Loucy (cell line): ENCODE measurements at regions not wholly inside any gene's neighbourhood (a gene's known extent, or its start where the extent isn't known, plus 50 kb on each side); places are given as distances from the start of the nearest gene placed in this dataset.

Experiments
- EZH2phosphoT487 ChIP-seq: fragments of 200-600 bp; IDR thresholded peaks from 2 replicates; pipeline ENCODE4 v1.6.1; 2018; ENCODE audit warnings: antibody characterized with exemption, mild to moderate bottlenecking, moderate library complexity, borderline replicate concordance
- TF ChIP-seq, protein P1 (sequence below): fragments of 200-600 bp; sonication (generic); conservative IDR thresholded peaks from 2 replicates; pipeline ENCODE4 v1.5.1; 2014; ENCODE audit warnings: mild to moderate bottlenecking, antibody characterized with exemption, low read length

DNA sequence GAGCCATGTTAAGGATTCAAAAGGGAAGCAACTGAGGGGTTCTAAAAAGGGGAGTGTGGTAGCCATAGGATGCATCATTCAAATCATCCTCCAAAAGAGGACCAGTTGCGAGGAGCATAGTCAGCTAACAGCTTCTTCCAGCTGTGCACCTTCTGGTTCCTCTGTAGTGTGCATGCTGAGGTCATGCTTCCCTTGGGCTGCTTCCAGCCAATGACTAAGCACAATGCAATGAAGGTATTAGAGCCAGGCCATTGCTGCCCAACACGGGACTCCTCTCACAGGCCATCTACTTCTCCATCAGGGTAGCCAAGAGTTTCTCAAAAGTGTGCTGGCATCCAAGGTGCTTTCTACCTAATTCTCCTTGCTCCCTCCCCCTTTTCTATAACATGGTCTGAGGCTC lies 69.2 kb upstream of the ARID2 start:
- TF ChIP-seq, protein P1, sequence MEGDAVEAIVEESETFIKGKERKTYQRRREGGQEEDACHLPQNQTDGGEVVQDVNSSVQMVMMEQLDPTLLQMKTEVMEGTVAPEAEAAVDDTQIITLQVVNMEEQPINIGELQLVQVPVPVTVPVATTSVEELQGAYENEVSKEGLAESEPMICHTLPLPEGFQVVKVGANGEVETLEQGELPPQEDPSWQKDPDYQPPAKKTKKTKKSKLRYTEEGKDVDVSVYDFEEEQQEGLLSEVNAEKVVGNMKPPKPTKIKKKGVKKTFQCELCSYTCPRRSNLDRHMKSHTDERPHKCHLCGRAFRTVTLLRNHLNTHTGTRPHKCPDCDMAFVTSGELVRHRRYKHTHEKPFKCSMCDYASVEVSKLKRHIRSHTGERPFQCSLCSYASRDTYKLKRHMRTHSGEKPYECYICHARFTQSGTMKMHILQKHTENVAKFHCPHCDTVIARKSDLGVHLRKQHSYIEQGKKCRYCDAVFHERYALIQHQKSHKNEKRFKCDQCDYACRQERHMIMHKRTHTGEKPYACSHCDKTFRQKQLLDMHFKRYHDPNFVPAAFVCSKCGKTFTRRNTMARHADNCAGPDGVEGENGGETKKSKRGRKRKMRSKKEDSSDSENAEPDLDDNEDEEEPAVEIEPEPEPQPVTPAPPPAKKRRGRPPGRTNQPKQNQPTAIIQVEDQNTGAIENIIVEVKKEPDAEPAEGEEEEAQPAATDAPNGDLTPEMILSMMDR, result no peak
- no peak for TF ChIP-seq EZH2phosphoT487
